ENCODE measurements at regions not wholly inside any gene's neighbourhood (a gene's known extent, or its start where the extent isn't known, plus 50 kb on each side); places are given as distances from the start of the nearest gene placed in this dataset.

GRCh38 chr9:82495884-82496777 is 507.6 kb downstream of the SPATA31D1 start:
- H3K79me2 ChIP-seq (ENCODE audit: low read depth) = no peaks in the 10 kb centered on the region
- H3K4me2 ChIP-seq = no peak overlapping the region
- H3K9me3 Mint-ChIP-seq = peaks cover 9% of the 10 kb centered on the region
- H2AFZ ChIP-seq (replicated peaks) = no peak overlapping the region
- no peaks in the 10 kb centered on the region for H3F3A ChIP-seq (ENCODE audit: low read depth)
- H3K4me1 Mint-ChIP-seq = no peaks in the 10 kb centered on the region
- H3K36me3 ChIP-seq = no peaks in the 10 kb centered on the region
- no peak overlapping the region for H3K9ac ChIP-seq
- no peaks in the 10 kb centered on the region for H3K27me3 Mint-ChIP-seq (ENCODE audit: insufficient read depth, low read depth)
- H3K4me1 ChIP-seq = no peaks in the 10 kb centered on the region
- H3K27me3 ChIP-seq = no peaks in the 10 kb centered on the region
- H4K20me1 ChIP-seq (ENCODE audit: low read depth) = no peaks in the 10 kb centered on the region
- no peaks in the 10 kb centered on the region for H3K36me3 Mint-ChIP-seq
- no peak for TF ChIP-seq EZH2 (IDR thresholded peaks at IDR 0.05)
- no peak for TF ChIP-seq CTCF (IDR thresholded peaks at IDR 0.05)
- no peak for TF ChIP-seq EZH2phosphoT487 (IDR thresholded peaks at IDR 0.05)
- H3K4me3 ChIP-seq = no peak overlapping the region
- H3K27ac ChIP-seq = no peak overlapping the region
- DNase-seq (ENCODE audit: low spot score) = no peak
- H3K27ac Mint-ChIP-seq = no peak overlapping the region
- no peak overlapping the region for H3K4me3 Mint-ChIP-seq
- peaks cover 5% of the 10 kb centered on the region for H3K9me3 ChIP-seq (ENCODE audit: low read depth)

GRCh38 chr9:82498541-82499317 is 510.2 kb downstream of the SPATA31D1 start:
- Histone ChIP-seq H3K27ac (no peak overlapping the region), H3K9me3 (ENCODE audit: low read depth) (peaks cover 5% of the 10 kb centered on the region), H3K4me3 (no peak overlapping the region), H3K9ac (no peak overlapping the region), H3F3A (ENCODE audit: low read depth) (no peaks in the 10 kb centered on the region), H4K20me1 (ENCODE audit: low read depth) (no peaks in the 10 kb centered on the region), H3K4me2 (no peak overlapping the region), H3K4me1 (no peaks in the 10 kb centered on the region), H2AFZ (replicated peaks) (peak overlapping the region; percentile 50), H3K36me3 (no peaks in the 10 kb centered on the region), H3K79me2 (ENCODE audit: low read depth) (no peaks in the 10 kb centered on the region), H3K27me3 (no peaks in the 10 kb centered on the region)
- no peaks in the 10 kb centered on the region for H3K27me3 Mint-ChIP-seq (ENCODE audit: insufficient read depth, low read depth)
- H3K27ac Mint-ChIP-seq = no peak overlapping the region
- no peaks in the 10 kb centered on the region for H3K4me1 Mint-ChIP-seq
- H3K36me3 Mint-ChIP-seq = no peaks in the 10 kb centered on the region
- no peak overlapping the region for H3K4me3 Mint-ChIP-seq
- no peak for DNase-seq (ENCODE audit: low spot score)
- H3K9me3 Mint-ChIP-seq = peaks cover 14% of the 10 kb centered on the region
- TF ChIP-seq EZH2phosphoT487 (IDR thresholded peaks at IDR 0.05) (no peak), CTCF (IDR thresholded peaks at IDR 0.05) (no peak), EZH2 (IDR thresholded peaks at IDR 0.05) (no peak)

GRCh38 chr9:82499337-82499736 is 510.8 kb downstream of the SPATA31D1 start:
- Mint-ChIP-seq H3K27ac (no peak overlapping the region), H3K4me1 (no peaks in the 10 kb centered on the region), H3K4me3 (no peak overlapping the region), H3K36me3 (no peaks in the 10 kb centered on the region), H3K27me3 (ENCODE audit: insufficient read depth, low read depth) (no peaks in the 10 kb centered on the region), H3K9me3 (peaks cover 15% of the 10 kb centered on the region)
- TF ChIP-seq CTCF (IDR thresholded peaks at IDR 0.05) (no peak), EZH2phosphoT487 (IDR thresholded peaks at IDR 0.05) (no peak), EZH2 (IDR thresholded peaks at IDR 0.05) (no peak)
- Histone ChIP-seq H3K27ac (no peak overlapping the region), H3K4me1 (no peaks in the 10 kb centered on the region), H3K79me2 (ENCODE audit: low read depth) (no peaks in the 10 kb centered on the region), H3K9ac (no peak overlapping the region), H3K36me3 (no peaks in the 10 kb centered on the region), H2AFZ (replicated peaks) (peak overlapping the region; percentile 50), H3K4me3 (no peak overlapping the region), H3K4me2 (no peak overlapping the region), H4K20me1 (ENCODE audit: low read depth) (no peaks in the 10 kb centered on the region), H3K9me3 (ENCODE audit: low read depth) (peaks cover 5% of the 10 kb centered on the region), H3K27me3 (no peaks in the 10 kb centered on the region), H3F3A (ENCODE audit: low read depth) (no peaks in the 10 kb centered on the region)
- DNase-seq (ENCODE audit: low spot score) = no peak
